Smooth muscle cell of the brain vasculature (primary cell): ENCODE measurements at regions not wholly inside any gene's neighbourhood (a gene's known extent, or its start where the extent isn't known, plus 50 kb on each side); places are given as distances from the start of the nearest gene placed in this dataset.

ENCODE experiments used
- DNase-seq: peaks from one replicate; pipeline ENCODE4 v3.0.0-alpha.2; 2012; ENCODE audit warnings: low read depth, low spot score

DNA sequence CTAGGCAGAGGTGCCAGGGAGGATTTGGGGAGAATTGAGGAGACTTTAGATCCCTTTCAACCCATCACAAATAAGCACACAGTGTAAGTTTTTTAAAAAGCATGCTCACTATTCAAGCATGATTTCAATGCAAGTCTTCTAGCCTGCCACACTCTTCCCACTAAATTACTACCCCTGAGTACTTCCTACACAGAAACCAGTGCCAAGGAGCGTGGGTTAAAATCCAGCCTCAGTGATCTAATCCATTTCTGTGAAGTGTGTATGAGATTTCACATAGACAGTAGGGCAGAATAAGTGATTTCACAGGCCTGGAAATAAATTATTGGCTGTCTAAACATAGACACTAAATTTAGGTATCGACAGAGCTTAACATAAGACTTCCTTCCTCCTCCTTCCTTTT lies 142.9 kb upstream of the ATP1B1 start:
- DNase-seq, result no peak

GRCh38 chr1:168964478-168964877 lies 142.0 kb upstream of the ATP1B1 start:
- no peak for DNase-seq

DNA sequence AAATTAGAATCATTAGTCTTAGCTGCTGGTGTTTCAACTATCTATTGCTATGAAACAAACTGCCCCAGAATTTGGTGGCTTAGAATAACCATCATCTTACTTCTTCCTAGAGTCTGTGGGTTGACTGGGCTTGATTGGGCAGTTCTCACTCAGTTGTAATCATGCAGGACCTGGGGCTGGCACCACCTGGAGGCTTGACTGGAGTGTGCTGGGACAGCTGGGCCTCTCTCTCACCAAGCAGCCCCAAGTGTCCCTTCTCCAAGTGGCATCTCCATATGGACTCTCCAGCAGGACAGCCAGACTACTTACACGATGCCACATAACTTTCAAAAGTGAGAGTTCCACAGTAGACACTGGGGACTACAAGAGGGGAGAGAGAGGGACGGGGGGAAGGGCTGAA lies 140.3 kb upstream of the ATP1B1 start:
- no peak for DNase-seq

- no peak for DNase-seq
Observed at GRCh38 chr1:168966636-168967035, 139.9 kb upstream of the ATP1B1 start.

GRCh38 chr1:168970926-168971659 lies 135.4 kb upstream of the ATP1B1 start:
- DNase-seq, result no peak

- no peak for DNase-seq
Observed at GRCh38 chr1:168972225-168972624, 134.3 kb upstream of the ATP1B1 start.

- DNase-seq, result no peak
Observed at GRCh38 chr1:168972887-168973286, 133.6 kb upstream of the ATP1B1 start.

DNA sequence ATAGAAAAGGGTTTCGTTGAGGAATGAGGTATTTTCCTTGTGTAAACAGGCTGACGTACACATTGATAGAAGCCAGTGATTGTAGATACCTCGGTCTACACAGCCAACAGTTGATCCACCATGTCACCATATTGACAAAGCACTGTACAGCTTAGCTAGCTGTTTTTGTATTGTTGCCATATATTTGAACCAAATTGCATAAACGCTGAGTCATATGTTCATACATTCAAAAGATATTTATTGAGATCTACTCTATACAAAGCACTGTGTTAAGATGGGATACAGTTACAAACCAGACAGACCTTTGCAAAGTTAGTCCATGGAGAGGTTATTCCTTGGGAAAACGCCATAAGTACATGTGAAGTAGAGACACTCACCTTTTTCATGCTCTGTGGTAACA lies 132.4 kb upstream of the ATP1B1 start:
- no peak for DNase-seq

DNA sequence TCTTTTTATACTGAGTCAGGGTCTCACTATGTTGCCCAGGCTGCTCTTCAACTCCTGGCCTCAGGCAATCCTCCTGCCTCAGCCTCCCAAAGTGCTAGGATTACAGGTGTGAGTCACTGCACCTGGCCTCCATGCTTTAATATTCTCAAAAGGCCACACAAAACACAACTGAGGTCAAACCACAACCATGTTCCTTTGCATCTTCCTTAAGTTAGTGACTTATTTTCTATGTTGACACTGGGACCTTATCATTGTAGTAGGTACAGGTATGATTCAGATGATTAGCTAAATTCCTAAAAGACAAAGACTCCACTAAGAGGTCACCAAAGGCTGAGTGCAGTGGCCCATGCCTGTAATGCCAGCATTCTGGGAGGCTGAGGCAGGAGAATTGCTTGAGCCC lies 131.9 kb upstream of the ATP1B1 start:
- DNase-seq, result no peak

- no peak for DNase-seq
Observed at GRCh38 chr1:168976267-168976666, 130.2 kb upstream of the ATP1B1 start.

GRCh38 chr1:168977618-168978017 lies 128.9 kb upstream of the ATP1B1 start:
- no peak for DNase-seq

- DNase-seq, result no peak
Observed at GRCh38 chr1:168979276-168979675, 127.2 kb upstream of the ATP1B1 start.

DNA sequence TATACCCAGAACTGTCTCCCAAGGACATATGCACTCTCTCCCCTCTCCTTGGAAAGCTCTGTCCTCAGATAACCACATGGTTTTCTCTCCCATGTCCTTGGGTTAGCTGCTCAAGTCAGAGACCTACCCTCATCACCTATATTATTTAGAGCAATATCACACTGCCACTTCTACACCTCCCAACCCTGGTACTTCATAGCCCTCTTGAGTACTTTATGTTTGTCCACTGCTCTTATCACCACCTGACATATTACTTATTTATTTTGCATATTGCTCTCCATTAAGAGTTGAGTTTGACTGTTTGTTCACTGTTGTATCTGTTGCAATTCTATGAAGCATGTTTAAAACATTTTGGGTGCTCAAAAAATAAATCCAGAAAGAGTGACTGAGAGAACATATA lies 126.3 kb upstream of the ATP1B1 start:
- DNase-seq, result no peak

DNA sequence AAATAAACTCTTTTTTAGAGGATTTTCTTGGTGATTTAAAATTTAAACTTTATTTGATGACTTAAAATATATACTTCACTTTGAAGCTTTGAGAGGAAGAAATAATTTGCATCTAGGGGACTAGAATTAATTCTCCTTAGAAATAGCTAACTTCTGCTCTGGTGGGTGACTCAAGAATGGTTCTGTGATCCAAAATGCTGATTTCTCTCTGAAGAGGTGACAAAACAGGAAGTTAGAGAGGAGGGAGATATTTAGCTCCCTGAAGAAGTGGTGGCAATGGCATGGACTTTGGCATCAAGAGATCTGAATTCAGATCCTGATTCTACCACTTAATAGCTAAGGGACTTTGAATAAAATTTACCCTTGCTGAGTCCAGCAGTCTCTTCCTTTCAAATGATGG lies 125.8 kb upstream of the ATP1B1 start:
- no peak for DNase-seq

DNA sequence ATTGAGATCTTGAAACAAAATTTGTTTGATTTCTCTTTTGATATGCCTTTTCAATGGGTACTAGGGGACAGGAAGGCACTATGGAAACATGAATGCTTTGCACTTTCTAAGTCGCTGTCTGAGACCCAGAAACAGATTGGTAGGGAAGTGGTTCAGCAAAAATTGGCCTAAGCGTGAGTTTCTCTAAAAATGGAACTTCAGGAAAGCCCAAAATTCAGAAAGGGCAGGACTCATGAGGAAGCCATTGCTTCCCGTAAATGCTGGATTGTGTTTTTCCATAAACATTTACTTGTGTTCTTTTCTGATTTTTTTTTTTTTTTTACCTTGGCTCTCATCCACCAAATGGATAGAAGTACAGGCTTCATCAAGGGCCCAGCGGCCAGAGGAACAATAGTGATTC lies 123.7 kb upstream of the ATP1B1 start:
- no peak for DNase-seq

DNA sequence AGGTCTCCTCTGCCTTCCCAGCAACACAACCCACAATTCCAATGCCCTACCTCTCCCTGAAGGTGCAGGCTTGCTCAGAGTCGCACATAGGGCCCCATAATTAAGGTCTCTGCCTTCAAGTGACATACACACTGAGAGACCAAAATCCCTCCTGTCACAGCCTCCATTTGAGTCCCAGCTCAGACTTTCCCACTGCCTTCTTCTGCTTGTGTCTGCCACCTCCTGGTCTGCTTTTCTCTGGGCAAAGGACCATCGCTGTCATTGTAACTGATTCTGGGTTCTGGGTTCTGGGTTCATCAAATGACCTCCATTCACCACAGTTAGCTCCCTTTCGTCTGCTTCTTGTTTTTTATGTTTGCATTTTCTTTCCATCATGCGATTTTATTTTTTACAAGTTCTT lies 119.2 kb upstream of the ATP1B1 start:
- no peak for DNase-seq

- no peak for DNase-seq
Observed at GRCh38 chr1:168987923-168988322, 118.6 kb upstream of the ATP1B1 start.

- DNase-seq, result no peak
Observed at GRCh38 chr1:168989985-168990384, 116.5 kb upstream of the ATP1B1 start.

GRCh38 chr1:168991667-168992475 lies 114.6 kb upstream of the ATP1B1 start:
- no peak for DNase-seq

- no peak for DNase-seq
Observed at GRCh38 chr1:169001353-169001752, 105.1 kb upstream of the ATP1B1 start.

DNA sequence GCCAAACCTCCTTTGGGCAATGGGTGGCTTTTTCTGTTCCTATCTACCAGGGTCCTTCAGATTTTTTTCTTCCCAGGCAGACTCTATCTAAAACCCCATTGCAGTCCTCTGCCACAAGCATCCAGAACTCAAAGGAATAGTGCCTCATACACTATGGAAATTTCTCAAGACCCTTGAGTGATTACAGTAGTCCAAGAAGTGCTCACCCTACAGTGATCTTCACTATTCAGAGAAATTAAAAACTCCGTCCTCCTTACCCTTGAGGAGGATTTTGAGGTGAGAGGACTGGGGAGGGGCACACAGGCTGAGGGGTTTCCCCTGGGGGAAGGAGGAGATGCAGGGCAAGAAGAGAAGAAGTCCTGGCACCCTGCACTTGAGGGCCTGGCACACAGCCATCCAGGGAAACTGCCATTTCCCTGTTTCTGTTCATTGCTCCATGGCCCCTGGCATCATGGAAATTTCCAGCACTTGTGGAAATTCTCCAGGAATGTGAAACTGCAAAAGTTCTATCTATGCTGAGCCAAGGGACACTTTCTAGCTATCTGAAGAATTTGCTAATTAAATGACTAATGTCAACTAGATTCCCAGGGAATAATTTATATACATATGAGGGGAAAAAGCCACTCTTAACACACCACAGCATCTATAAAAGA lies 102.5 kb upstream of the ATP1B1 start:
- DNase-seq, result no peak

DNA sequence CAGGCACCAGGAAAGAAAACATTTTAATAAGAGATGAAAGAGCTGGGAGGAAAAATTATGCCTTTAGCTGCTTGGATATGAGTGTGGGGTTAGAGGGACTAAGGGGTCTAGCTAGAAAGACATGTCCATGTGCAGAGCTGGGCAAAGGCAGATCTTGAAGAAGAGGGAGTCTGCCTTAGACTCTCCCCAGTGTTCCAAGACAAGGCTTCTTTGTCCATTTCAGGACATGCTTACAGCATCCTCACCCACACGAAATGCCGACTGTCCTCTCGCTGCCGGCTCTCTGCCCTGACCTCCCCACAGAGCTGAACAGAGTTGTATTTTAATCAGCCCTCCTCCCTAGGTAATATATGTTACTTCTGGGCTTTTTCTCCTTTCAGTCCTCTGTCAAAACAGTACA lies 100.7 kb upstream of the ATP1B1 start:
- DNase-seq, result no peak

- no peak for DNase-seq
Observed at GRCh38 chr1:169009666-169010065, 96.8 kb upstream of the ATP1B1 start.
